Stimulated activated CD8-positive, alpha-beta memory T cell treated with anti-CD3 and anti-CD28 coated beads, Interleukin-4, amount 100 ng/mL, for 48 hours (primary cell): ENCODE measurements at regions not wholly inside any gene's neighbourhood (a gene's known extent, or its start where the extent isn't known, plus 50 kb on each side); places are given as distances from the start of the nearest gene placed in this dataset.

Source experiments
- DNase-seq: peaks from one replicate; pipeline ENCODE4 v3.0.0-alpha.2; 2020

- no peak for DNase-seq
Observed at GRCh38 chr3:162764051-162764807, 1267.6 kb downstream of the OTOL1 start.

GRCh38 chr3:162764808-162765071, 1268.1 kb downstream of the OTOL1 start:
- no peak for DNase-seq

- DNase-seq: no peak
Observed at GRCh38 chr3:162765524-162765923, 1268.9 kb downstream of the OTOL1 start.

GRCh38 chr3:162769564-162769963, 1273.0 kb downstream of the OTOL1 start:
- DNase-seq: no peak

GRCh38 chr3:162770551-162770950, 1273.9 kb downstream of the OTOL1 start:
- DNase-seq: no peak

- DNase-seq: no peak
Observed at GRCh38 chr3:162774613-162775100, 1278.0 kb downstream of the OTOL1 start.

- DNase-seq: no peak
Observed at GRCh38 chr3:162776148-162776547, 1279.5 kb downstream of the OTOL1 start.

- DNase-seq: no peak
Observed at GRCh38 chr3:162777118-162777517, 1280.5 kb downstream of the OTOL1 start.

- no peak for DNase-seq
Observed at GRCh38 chr3:162780313-162780712, 1283.7 kb downstream of the OTOL1 start.

GRCh38 chr3:162799910-162800309, 1303.3 kb downstream of the OTOL1 start:
- DNase-seq: no peak

- no peak for DNase-seq
Observed at GRCh38 chr3:162802228-162802965, 1305.8 kb downstream of the OTOL1 start.

- no peak for DNase-seq
Observed at GRCh38 chr3:162810776-162811175, 1314.2 kb downstream of the OTOL1 start.

- no peak for DNase-seq
Observed at GRCh38 chr3:162842549-162843216, 1346.1 kb downstream of the OTOL1 start.

- DNase-seq: no peak
Observed at GRCh38 chr3:162845918-162846317, 1349.3 kb downstream of the OTOL1 start.

GRCh38 chr3:162847511-162847910, 1350.9 kb downstream of the OTOL1 start:
- DNase-seq: no peak

GRCh38 chr3:162863579-162863978, 1367.0 kb downstream of the OTOL1 start:
- DNase-seq: no peak

- no peak for DNase-seq
Observed at GRCh38 chr3:162865466-162865865, 1368.9 kb downstream of the OTOL1 start.

GRCh38 chr3:162879021-162879562, 1382.5 kb downstream of the OTOL1 start:
- DNase-seq: no peak

GRCh38 chr3:162884373-162884772, 1387.8 kb downstream of the OTOL1 start:
- no peak for DNase-seq

- no peak for DNase-seq
Observed at GRCh38 chr3:162892921-162893793, 1396.5 kb downstream of the OTOL1 start.

GRCh38 chr3:162897291-162897690, 1400.7 kb downstream of the OTOL1 start:
- no peak for DNase-seq

- no peak for DNase-seq
Observed at GRCh38 chr3:162932503-162932902, 1435.9 kb downstream of the OTOL1 start.

- no peak for DNase-seq
Observed at GRCh38 chr3:162933656-162934055, 1437.0 kb downstream of the OTOL1 start.
